SK-N-SH (cell line): ENCODE measurements at regions not wholly inside any gene's neighbourhood (a gene's known extent, or its start where the extent isn't known, plus 50 kb on each side); places are given as distances from the start of the nearest gene placed in this dataset.

Experiments
- CTCF ChIA-PET: fragments of 300-600, 350-600 bp; formaldehyde crosslinking; extraction: SDS; loops from one replicate; lab custom pipeline; 2021; lab: Yijun Ruan, JAX
- POLR2A ChIA-PET: fragments of 350-600 bp; sonication (Branson Sonifier 250); formaldehyde crosslinking; extraction: SDS; loops from one replicate; lab custom pipeline; 2020; ENCODE audit warnings: antibody characterized with exemption, inconsistent platforms; lab: Yijun Ruan, JAX
- DNase-seq: peaks from one replicate; pipeline ENCODE4 v3.0.0; 2012
- H2AFZ ChIP-seq: fragments of 200-600 bp; sonication (generic); 2 replicates; pipeline ENCODE4 v1.8.1; 2016; ENCODE audit warnings: antibody characterized with exemption, mild to moderate bottlenecking, low read depth
- H3F3A ChIP-seq: fragments of 200-600 bp; sonication (generic); replicated peaks from 2 replicates; pipeline ENCODE3; 2016; ENCODE audit warnings: antibody characterized with exemption, mild to moderate bottlenecking; ENCODE audit not compliant: insufficient read depth
- H3K27ac ChIP-seq, 2 experiments: fragments of 200-500 bp in 1 of 2; fragments of 200-600 bp in 1 of 2; sonication (Bioruptor generic) in 1 of 2; sonication (generic), shearing (Covaris generic) in 1 of 2; 2 replicates each; pipeline versions ENCODE4 v1.5.1 to v1.6.1; 2014 to 2016; ENCODE audit warnings: low read depth in 2 of 2, inconsistent platforms in 1 of 2, low read length in 1 of 2, mild to moderate bottlenecking in 1 of 2, mixed read lengths in 1 of 2
- H3K27me3 ChIP-seq: fragments of 200-600 bp; sonication (generic), shearing (Covaris generic); 2 replicates; pipeline ENCODE4 v1.6.1; 2016; ENCODE audit warnings: mixed run types; ENCODE audit not compliant: insufficient read depth
- H3K36me3 ChIP-seq, 2 experiments: fragments of 200-500 bp in 1 of 2; fragments of 200-600 bp in 1 of 2; sonication (Bioruptor generic) in 1 of 2; sonication (generic) in 1 of 2; replicated peaks in 1 of 2; 2 replicates each; pipeline versions ENCODE3 to v1.5.1; 2014 to 2016; ENCODE audit warnings: low read length in 1 of 2, mild to moderate bottlenecking in 1 of 2; ENCODE audit not compliant: insufficient read depth in 2 of 2, control insufficient read depth in 1 of 2
- H3K4me1 ChIP-seq, 2 experiments: fragments of 200-500 bp in 1 of 2; fragments of 200-600 bp in 1 of 2; sonication (Bioruptor generic) in 1 of 2; sonication (generic), shearing (Covaris generic) in 1 of 2; 2 replicates each; pipeline versions ENCODE4 v1.5.1 to v1.6.1; 2014 to 2016; ENCODE audit warnings: low read depth in 1 of 2, low read length in 1 of 2, mixed run types in 1 of 2; ENCODE audit not compliant: insufficient read depth in 2 of 2, control insufficient read depth in 1 of 2
- H3K4me2 ChIP-seq: fragments of 200-600 bp; sonication (generic), shearing (Covaris generic); 2 replicates; pipeline ENCODE4 v1.6.1; 2017; ENCODE audit warnings: mixed run types
- H3K4me3 ChIP-seq, 2 experiments: fragments of 200-500 bp in 1 of 2; fragments of 200-600 bp in 1 of 2; sonication (Bioruptor generic) in 1 of 2; sonication (generic), shearing (Covaris generic) in 1 of 2; 2 replicates each; pipeline versions ENCODE4 v1.5.1 to v1.8.1; 2014 to 2016; ENCODE audit warnings: low read depth in 2 of 2, inconsistent platforms in 1 of 2, low read length in 1 of 2, mild to moderate bottlenecking in 1 of 2, mixed read lengths in 1 of 2, moderate library complexity in 1 of 2
- H3K79me2 ChIP-seq: fragments of 200-600 bp; sonication (generic); 2 replicates; pipeline ENCODE4 v1.8.1; 2017; ENCODE audit warnings: mild to moderate bottlenecking; ENCODE audit not compliant: insufficient read depth
- H3K9ac ChIP-seq: fragments of 200-600 bp; sonication (generic); 2 replicates; pipeline ENCODE4 v1.6.1; 2017; ENCODE audit warnings: mixed run types
- H3K9me2 ChIP-seq: fragments of 200-600 bp; sonication (generic); 2 replicates; pipeline ENCODE4 v1.6.1; 2017; ENCODE audit warnings: mixed run types
- H3K9me3 ChIP-seq: fragments of 200-600 bp; sonication (generic); 2 replicates; pipeline ENCODE4 v1.6.1; 2017; ENCODE audit warnings: mixed run types, mild to moderate bottlenecking, moderate library complexity
- H4K20me1 ChIP-seq: fragments of 200-600 bp; sonication (generic); 2 replicates; pipeline ENCODE4 v1.6.1; 2017; ENCODE audit warnings: mild to moderate bottlenecking, mixed run types; ENCODE audit not compliant: insufficient read depth
- ELF1 ChIP-seq: IDR thresholded peaks from 2 replicates; pipeline ENCODE4 v1.4.0; 2012
- EP300 ChIP-seq, 2 experiments: IDR thresholded peaks; 2 replicates each; pipeline versions ENCODE4 v1.4.0 to v1.6.1; 2012; ENCODE audit warnings: borderline replicate concordance in 1 of 2, low read depth in 1 of 2, low read length in 1 of 2
- EZH2phosphoT487 ChIP-seq: fragments of 200-600 bp; sonication (generic); IDR thresholded peaks from 2 replicates; pipeline ENCODE4 v1.6.1; 2017; ENCODE audit warnings: low read depth, mixed run types, mild to moderate bottlenecking, antibody characterized with exemption, moderate library complexity, borderline replicate concordance
- FOXM1 ChIP-seq: IDR thresholded peaks from 2 replicates; pipeline ENCODE4 v1.4.0; 2012; ENCODE audit warnings: low read depth, mild to moderate bottlenecking
- GATA2 ChIP-seq: sonication (generic); formaldehyde crosslinking; IDR thresholded peaks from 2 replicates; pipeline ENCODE4 v1.5.0; 2020; ENCODE audit warnings: mild to moderate bottlenecking, missing genetic modification reagents
- MEF2A ChIP-seq: IDR thresholded peaks from 2 replicates; pipeline ENCODE4 v1.4.0; 2012; ENCODE audit warnings: low read depth, borderline replicate concordance
- MXI1 ChIP-seq: IDR thresholded peaks from 2 replicates; pipeline ENCODE4 v1.6.1; 2012; ENCODE audit warnings: mild to moderate bottlenecking, low read depth, low read length, improper control_type of control experiment
- NFIC ChIP-seq: IDR thresholded peaks from 2 replicates; pipeline ENCODE4 v1.4.0; 2012; ENCODE audit warnings: borderline replicate concordance
- NRF1 ChIP-seq: IDR thresholded peaks from 2 replicates; pipeline ENCODE4 v1.6.1; 2012; ENCODE audit warnings: low read depth, mild to moderate bottlenecking, low read length
- RAD21 ChIP-seq: IDR thresholded peaks from 2 replicates; pipeline ENCODE4 v1.6.1; 2012; ENCODE audit warnings: mild to moderate bottlenecking, low read length
- REST ChIP-seq: IDR thresholded peaks from 2 replicates; pipeline ENCODE4 v1.6.1; 2012; ENCODE audit warnings: mild to moderate bottlenecking, low read depth, low read length, moderate library complexity
- RXRA ChIP-seq: IDR thresholded peaks from 2 replicates; pipeline ENCODE4 v1.4.0; 2012; ENCODE audit warnings: low read depth, mild to moderate bottlenecking, borderline replicate concordance
- SMC3 ChIP-seq: IDR thresholded peaks from 2 replicates; pipeline ENCODE4 v1.6.1; 2012; ENCODE audit warnings: low read depth, low read length, improper control_type of control experiment
- TAF1 ChIP-seq: IDR thresholded peaks from 2 replicates; pipeline ENCODE4 v1.6.1; 2012; ENCODE audit warnings: low read depth, mild to moderate bottlenecking, low read length, moderate library complexity, borderline replicate concordance
- TCF12 ChIP-seq: IDR thresholded peaks from 2 replicates; pipeline ENCODE4 v1.4.0; 2012
- TEAD4 ChIP-seq: IDR thresholded peaks from 2 replicates; pipeline ENCODE4 v1.4.0; 2012; ENCODE audit warnings: mild to moderate bottlenecking, borderline replicate concordance; ENCODE audit not compliant: insufficient read depth
- USF1 ChIP-seq: IDR thresholded peaks from 2 replicates; pipeline ENCODE4 v1.4.0; 2012; ENCODE audit warnings: low read depth, borderline replicate concordance
- USF2 ChIP-seq: fragments of 150-350 bp; IDR thresholded peaks from 2 replicates; pipeline ENCODE4 v1.6.1; 2017; ENCODE audit warnings: antibody characterized with exemption, low read length, low read depth, borderline replicate concordance
- WGBS: methylation state at CpG from one replicate; pipeline ENCODE4 v1.1.6; 2017; ENCODE audit warnings: low lambda C conversion rate; 5-methylcytosine and 5-hydroxymethylcytosine counted together
- TF ChIP-seq, protein P1 (sequence below): IDR thresholded peaks from 2 replicates; pipeline ENCODE4; 2012
- TF ChIP-seq, protein P2 (sequence below): IDR thresholded peaks from 2 replicates; pipeline ENCODE4 v1.4.0; 2012; ENCODE audit warnings: low read depth, borderline replicate concordance

- TF ChIP-seq REST (no peak), FOXM1 (no peak), EP300 (IDR thresholded peaks at IDR 0.05; ENCODE audit: borderline replicate concordance in 1 of 2, low read depth in 1 of 2, low read length in 1 of 2) (no peak)
- TF ChIP-seq, protein P1, sequence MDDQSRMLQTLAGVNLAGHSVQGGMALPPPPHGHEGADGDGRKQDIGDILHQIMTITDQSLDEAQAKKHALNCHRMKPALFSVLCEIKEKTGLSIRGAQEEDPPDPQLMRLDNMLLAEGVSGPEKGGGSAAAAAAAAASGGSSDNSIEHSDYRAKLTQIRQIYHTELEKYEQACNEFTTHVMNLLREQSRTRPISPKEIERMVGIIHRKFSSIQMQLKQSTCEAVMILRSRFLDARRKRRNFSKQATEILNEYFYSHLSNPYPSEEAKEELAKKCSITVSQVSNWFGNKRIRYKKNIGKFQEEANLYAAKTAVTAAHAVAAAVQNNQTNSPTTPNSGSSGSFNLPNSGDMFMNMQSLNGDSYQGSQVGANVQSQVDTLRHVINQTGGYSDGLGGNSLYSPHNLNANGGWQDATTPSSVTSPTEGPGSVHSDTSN, result no peak
These were observed 158.3 kb upstream of the KCND2 start (continued) for GRCh38 chr7:120114626-120115025.

- no peak overlapping the region for H3K4me2 ChIP-seq
- H3K9me3 ChIP-seq, result no peaks in the 10 kb centered on the region; the same call in 1 of the 2 replicates
- H3K9me2 ChIP-seq, result no peaks in the 10 kb centered on the region
- no peak overlapping the region for H3K27ac ChIP-seq
- no peak overlapping the region for H3K4me3 ChIP-seq
- no peaks in the 10 kb centered on the region for H3F3A ChIP-seq
- no peaks in the 10 kb centered on the region for H3K36me3 ChIP-seq
- H4K20me1 ChIP-seq, result no peaks in the 10 kb centered on the region; the same call in 1 of the 2 replicates
- H3K9ac ChIP-seq, result no peak overlapping the region
- H3K79me2 ChIP-seq, result no peaks in the 10 kb centered on the region
- WGBS, result 1% methylated on average over 1 of the region's 1 CpG
- TF ChIP-seq NFIC (no peak), GATA2 (CRISPR knock-in tag) (no peak), RXRA (no peak), TAF1 (no peak), ELF1 (no peak), MXI1 (no peak), NRF1 (no peak), EP300 (IDR thresholded peaks at IDR 0.05; ENCODE audit: borderline replicate concordance in 1 of 2, low read depth in 1 of 2, low read length in 1 of 2) (no peak), TEAD4 (no peak), MEF2A (no peak), EZH2phosphoT487 (no peak), USF1 (no peak), TCF12 (no peak), USF2 (no peak), RAD21 (no peak), FOXM1 (no peak), SMC3 (no peak)
- TF ChIP-seq, protein P2, sequence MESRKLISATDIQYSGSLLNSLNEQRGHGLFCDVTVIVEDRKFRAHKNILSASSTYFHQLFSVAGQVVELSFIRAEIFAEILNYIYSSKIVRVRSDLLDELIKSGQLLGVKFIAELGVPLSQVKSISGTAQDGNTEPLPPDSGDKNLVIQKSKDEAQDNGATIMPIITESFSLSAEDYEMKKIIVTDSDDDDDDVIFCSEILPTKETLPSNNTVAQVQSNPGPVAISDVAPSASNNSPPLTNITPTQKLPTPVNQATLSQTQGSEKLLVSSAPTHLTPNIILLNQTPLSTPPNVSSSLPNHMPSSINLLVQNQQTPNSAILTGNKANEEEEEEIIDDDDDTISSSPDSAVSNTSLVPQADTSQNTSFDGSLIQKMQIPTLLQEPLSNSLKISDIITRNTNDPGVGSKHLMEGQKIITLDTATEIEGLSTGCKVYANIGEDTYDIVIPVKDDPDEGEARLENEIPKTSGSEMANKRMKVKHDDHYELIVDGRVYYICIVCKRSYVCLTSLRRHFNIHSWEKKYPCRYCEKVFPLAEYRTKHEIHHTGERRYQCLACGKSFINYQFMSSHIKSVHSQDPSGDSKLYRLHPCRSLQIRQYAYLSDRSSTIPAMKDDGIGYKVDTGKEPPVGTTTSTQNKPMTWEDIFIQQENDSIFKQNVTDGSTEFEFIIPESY, result no peak
- no peaks in the 10 kb centered on the region for H3K4me1 ChIP-seq
- ChIA-PET CTCF (no interaction called here), POLR2A (no interaction called here)
- no peaks in the 10 kb centered on the region for H3K27me3 ChIP-seq
- DNase-seq, result no peak
- H2AFZ ChIP-seq, result no peak overlapping the region
These were observed 149.4 kb upstream of the KCND2 start for GRCh38 chr7:120123528-120123927.
